ENCODE measurements at regions not wholly inside any gene's neighbourhood (a gene's known extent, or its start where the extent isn't known, plus 50 kb on each side); places are given as distances from the start of the nearest gene placed in this dataset.

DNA sequence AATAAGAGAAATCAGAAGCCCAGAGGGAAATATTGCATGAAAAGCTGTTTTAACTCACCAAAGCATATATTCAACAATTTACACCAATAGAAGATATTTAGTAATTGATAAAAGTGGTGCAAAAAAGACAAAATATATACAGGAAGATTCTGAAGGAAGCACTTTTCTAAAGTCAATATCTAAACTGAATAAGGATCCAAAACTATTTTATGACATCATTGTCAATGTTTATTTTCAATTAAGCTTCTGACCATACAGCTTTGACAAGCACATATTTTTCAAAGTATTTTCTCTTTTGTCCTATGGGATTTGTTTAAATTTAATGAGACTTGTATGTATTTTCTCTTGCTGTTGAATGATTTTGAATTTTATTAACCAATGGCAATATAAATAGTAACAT lies 1716.1 kb downstream of the OLFM4 start (continued):
- TF ChIP-seq, protein P1, sequence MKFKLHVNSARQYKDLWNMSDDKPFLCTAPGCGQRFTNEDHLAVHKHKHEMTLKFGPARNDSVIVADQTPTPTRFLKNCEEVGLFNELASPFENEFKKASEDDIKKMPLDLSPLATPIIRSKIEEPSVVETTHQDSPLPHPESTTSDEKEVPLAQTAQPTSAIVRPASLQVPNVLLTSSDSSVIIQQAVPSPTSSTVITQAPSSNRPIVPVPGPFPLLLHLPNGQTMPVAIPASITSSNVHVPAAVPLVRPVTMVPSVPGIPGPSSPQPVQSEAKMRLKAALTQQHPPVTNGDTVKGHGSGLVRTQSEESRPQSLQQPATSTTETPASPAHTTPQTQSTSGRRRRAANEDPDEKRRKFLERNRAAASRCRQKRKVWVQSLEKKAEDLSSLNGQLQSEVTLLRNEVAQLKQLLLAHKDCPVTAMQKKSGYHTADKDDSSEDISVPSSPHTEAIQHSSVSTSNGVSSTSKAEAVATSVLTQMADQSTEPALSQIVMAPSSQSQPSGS (IDR thresholded peaks at IDR 0.05; ENCODE audit: low read length): no peak

All from H1 (cell line).